ENCODE measurements at regions not wholly inside any gene's neighbourhood (a gene's known extent, or its start where the extent isn't known, plus 50 kb on each side); places are given as distances from the start of the nearest gene placed in this dataset.
"Not testable (repeated sequence)": the region's sequence is repeated elsewhere in the genome, so short reads cannot be mapped to it uniquely, and the experiment has no call there.

GRCh38 chr17:21814272-21814671, 121.9 kb downstream of the KCNJ18 start:
- H3K27me3 Mint-ChIP-seq; H3K36me3 Mint-ChIP-seq; H3K36me3 ChIP-seq (ENCODE audit: insufficient read depth, low read length); H3K4me3 Mint-ChIP-seq; H3K9me3 ChIP-seq (ENCODE audit: control insufficient read depth in 1 of 2, low read length in 2 of 2); intact Hi-C loops (cut with micrococcal nuclease); H3K4me1 ChIP-seq (ENCODE audit: insufficient read depth, low read length); H3K4me1 Mint-ChIP-seq; H3K27me3 ChIP-seq (ENCODE audit: insufficient read depth, low read length); H3K27ac Mint-ChIP-seq; CTCF ChIA-PET (ENCODE audit: partially characterized antibody); H3K27ac ChIP-seq (ENCODE audit: low read depth, low read length); DNase-seq; H3K4me3 ChIP-seq (ENCODE audit: low read length in 2 of 2); POLR2A ChIA-PET (ENCODE audit: partially characterized antibody): not testable (repeated sequence)
- H3K9me3 Mint-ChIP-seq, result peaks cover 0 to 31% (median 10%) of the 10 kb centered on the region in 8 donors

- peaks cover 0 to 31% (median 10%) of the 10 kb centered on the region in 8 donors for H3K9me3 Mint-ChIP-seq
- Histone ChIP-seq H3K4me3 (ENCODE audit: low read length in 2 of 2) (no peak overlapping the region), H3K4me1 (ENCODE audit: insufficient read depth, low read length) (no peaks in the 10 kb centered on the region), H3K27me3 (ENCODE audit: insufficient read depth, low read length) (no peaks in the 10 kb centered on the region), H3K27ac (ENCODE audit: low read depth, low read length) (no peak overlapping the region), H3K36me3 (ENCODE audit: insufficient read depth, low read length) (no peaks in the 10 kb centered on the region), H3K9me3 (ENCODE audit: control insufficient read depth in 1 of 2, low read length in 2 of 2) (no peaks in the 10 kb centered on the region)
- no peak overlapping the region for H3K27ac Mint-ChIP-seq
- no peaks in the 10 kb centered on the region for H3K27me3 Mint-ChIP-seq
- no peak overlapping the region for H3K4me3 Mint-ChIP-seq
- H3K36me3 Mint-ChIP-seq, result no peaks in the 10 kb centered on the region
- ChIA-PET POLR2A (ENCODE audit: partially characterized antibody) (no interaction called here), CTCF (ENCODE audit: partially characterized antibody) (no interaction called here)
- intact Hi-C loops (cut with micrococcal nuclease), result no loop called here
- DNase-seq, result no peak
- no peaks in the 10 kb centered on the region for H3K4me1 Mint-ChIP-seq
Observed at GRCh38 chr17:21814776-21815175, 122.5 kb downstream of the KCNJ18 start.

DNA sequence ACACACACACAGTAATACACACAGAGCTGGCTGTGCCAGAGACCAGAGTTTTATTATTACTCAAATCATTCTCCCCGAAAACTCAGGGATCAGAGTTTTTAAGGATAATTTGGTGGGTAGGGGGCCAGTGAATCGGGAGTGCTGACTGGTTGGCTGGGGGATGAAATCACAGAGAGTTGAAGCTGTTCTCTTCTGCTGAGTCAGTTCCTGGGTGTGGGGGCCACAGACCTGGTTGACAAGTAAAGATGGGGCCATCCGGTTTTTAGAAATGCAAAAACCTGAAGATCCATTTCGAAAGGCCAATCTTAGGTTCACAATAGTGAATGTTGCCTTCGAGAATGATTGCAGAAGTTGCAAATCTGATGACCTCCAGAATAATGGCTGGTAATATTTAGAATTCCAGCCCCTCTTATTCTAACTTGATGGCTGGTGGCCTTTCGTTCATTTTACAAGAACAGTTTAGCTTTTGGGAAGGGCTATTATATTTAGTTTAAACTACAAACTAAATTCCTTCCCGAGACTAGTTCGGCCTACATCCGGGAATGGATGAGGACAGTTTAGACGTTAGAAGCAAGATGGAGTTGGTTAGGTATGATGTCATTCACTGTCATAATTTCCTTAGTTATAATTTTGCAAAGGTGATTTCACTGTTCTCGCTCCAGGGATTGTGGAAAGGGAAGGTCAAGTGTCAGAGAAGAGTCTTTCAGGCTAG, 123.2 kb downstream of the KCNJ18 start:
- H3K36me3 Mint-ChIP-seq, result no peaks in the 10 kb centered on the region
- H3K27ac ChIP-seq (ENCODE audit: low read depth, low read length), result no peak overlapping the region
- H3K9me3 Mint-ChIP-seq, result peaks cover 0 to 31% (median 10%) of the 10 kb centered on the region in 8 donors
- CTCF ChIA-PET (ENCODE audit: partially characterized antibody), result no interaction called here
- intact Hi-C loops (cut with micrococcal nuclease), result no loop called here
- H3K27ac Mint-ChIP-seq, result no peak overlapping the region
- no peak overlapping the region for H3K4me3 ChIP-seq (ENCODE audit: low read length in 2 of 2)
- no peaks in the 10 kb centered on the region for H3K4me1 ChIP-seq (ENCODE audit: insufficient read depth, low read length)
- H3K9me3 ChIP-seq (ENCODE audit: control insufficient read depth in 1 of 2, low read length in 2 of 2), result no peaks in the 10 kb centered on the region
- H3K4me1 Mint-ChIP-seq, result no peaks in the 10 kb centered on the region
- no peaks in the 10 kb centered on the region for H3K27me3 ChIP-seq (ENCODE audit: insufficient read depth, low read length)
- no peaks in the 10 kb centered on the region for H3K27me3 Mint-ChIP-seq
- POLR2A ChIA-PET (ENCODE audit: partially characterized antibody), result no interaction called here
- H3K4me3 Mint-ChIP-seq, result no peak overlapping the region
- DNase-seq, result no peak
- no peaks in the 10 kb centered on the region for H3K36me3 ChIP-seq (ENCODE audit: insufficient read depth, low read length)

DNA sequence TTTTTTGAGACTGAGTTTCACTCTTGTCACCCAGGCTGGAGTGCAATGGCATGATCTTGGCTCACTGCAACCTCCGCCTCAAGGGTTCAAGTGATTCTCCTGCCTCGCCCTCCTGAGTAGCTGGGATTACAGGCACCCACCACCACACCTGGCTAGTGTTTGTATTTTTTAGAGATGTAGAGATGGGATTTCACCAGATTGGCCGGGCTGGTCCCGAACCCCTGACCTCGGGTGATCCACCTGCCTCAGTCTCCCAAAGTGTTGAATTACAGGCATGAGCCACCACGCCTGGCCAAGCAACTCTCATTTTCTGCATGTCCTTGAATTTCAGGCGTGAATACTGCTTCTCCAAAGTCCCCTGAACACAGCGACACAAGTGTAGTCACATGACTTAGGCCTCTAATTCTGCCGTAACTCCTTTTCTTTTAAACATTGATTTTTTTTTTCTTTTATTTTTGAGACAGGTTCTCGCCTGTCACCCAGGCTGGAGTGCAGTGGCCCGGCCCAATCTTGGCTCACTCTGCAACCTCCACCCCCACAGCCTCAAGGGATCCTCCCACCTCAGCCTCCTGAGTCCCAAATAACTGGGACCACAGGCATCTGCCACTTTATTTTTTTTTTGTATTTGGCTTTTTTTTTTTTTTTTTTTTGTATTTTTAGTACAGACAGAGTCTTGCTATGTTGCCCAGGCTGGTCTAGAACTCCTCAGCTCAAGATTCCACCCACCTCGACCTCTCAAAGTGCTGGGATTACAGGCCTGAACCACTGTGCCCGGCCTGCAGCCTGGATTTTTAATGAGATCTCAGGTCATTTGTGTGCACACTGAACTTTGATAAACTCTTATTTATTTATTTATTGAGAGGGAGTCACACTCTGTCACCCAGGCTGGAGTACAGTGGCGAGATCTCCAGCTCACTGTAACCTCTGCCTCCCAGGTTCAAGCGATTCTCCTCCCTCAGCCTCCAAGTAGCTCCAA, 124.6 kb downstream of the KCNJ18 start:
- no peaks in the 10 kb centered on the region for H3K4me1 ChIP-seq (ENCODE audit: insufficient read depth, low read length)
- ChIA-PET CTCF (ENCODE audit: partially characterized antibody) (no interaction called here), POLR2A (ENCODE audit: partially characterized antibody) (no interaction called here)
- H3K27ac Mint-ChIP-seq, result no peak overlapping the region
- H3K27me3 Mint-ChIP-seq, result no peaks in the 10 kb centered on the region
- H3K27ac ChIP-seq (ENCODE audit: low read depth, low read length), result no peak overlapping the region
- H3K9me3 Mint-ChIP-seq, result peaks cover 0 to 31% (median 10%) of the 10 kb centered on the region in 8 donors
- H3K36me3 ChIP-seq (ENCODE audit: insufficient read depth, low read length), result no peaks in the 10 kb centered on the region
- H3K9me3 ChIP-seq (ENCODE audit: control insufficient read depth in 1 of 2, low read length in 2 of 2), result no peaks in the 10 kb centered on the region
- H3K4me3 ChIP-seq (ENCODE audit: low read length in 2 of 2), result no peak overlapping the region
- no peaks in the 10 kb centered on the region for H3K4me1 Mint-ChIP-seq
- H3K36me3 Mint-ChIP-seq, result no peaks in the 10 kb centered on the region
- H3K4me3 Mint-ChIP-seq, result no peak overlapping the region
- H3K27me3 ChIP-seq (ENCODE audit: insufficient read depth, low read length), result no peaks in the 10 kb centered on the region
- DNase-seq, result no peak
- intact Hi-C loops (cut with micrococcal nuclease), result no loop called here

DNA sequence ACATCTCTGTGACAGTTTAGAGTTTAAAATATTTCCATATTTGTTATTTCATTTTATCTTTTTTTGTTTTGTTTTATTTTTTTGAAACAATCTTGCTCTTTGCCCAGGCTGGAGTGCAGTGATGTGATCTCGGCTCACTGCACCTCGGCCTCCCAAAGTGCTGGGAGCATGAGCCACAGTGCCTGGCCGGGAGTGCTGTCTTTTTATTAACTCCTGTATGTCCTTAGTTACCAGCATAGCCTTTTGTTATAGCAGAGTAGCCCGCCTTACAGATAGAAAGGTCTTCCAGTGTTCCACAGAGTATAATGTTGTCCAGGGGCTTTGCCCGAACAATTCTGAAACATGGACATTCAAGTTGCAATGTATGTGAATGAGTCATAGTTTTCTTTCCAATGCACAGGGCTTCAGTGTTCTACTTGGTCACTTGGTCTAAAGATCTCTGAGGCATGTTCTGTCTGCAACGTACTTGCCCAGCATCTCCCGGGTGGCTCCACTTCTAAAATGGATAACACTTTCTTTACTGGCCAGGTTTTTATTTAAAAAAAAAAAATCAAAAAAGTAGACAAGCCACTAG, 125.6 kb downstream of the KCNJ18 start:
- no peaks in the 10 kb centered on the region for H3K9me3 ChIP-seq (ENCODE audit: control insufficient read depth in 1 of 2, low read length in 2 of 2)
- H3K27ac ChIP-seq (ENCODE audit: low read depth, low read length), result no peak overlapping the region
- Mint-ChIP-seq H3K36me3 (no peaks in the 10 kb centered on the region), H3K27me3 (no peaks in the 10 kb centered on the region), H3K4me1 (no peaks in the 10 kb centered on the region), H3K9me3 (peaks cover 0 to 31% (median 10%) of the 10 kb centered on the region in 8 donors), H3K27ac (no peak overlapping the region), H3K4me3 (no peak overlapping the region)
- H3K27me3 ChIP-seq (ENCODE audit: insufficient read depth, low read length), result no peaks in the 10 kb centered on the region
- no peaks in the 10 kb centered on the region for H3K4me1 ChIP-seq (ENCODE audit: insufficient read depth, low read length)
- no peak overlapping the region for H3K4me3 ChIP-seq (ENCODE audit: low read length in 2 of 2)
- DNase-seq, result no peak
- POLR2A ChIA-PET (ENCODE audit: partially characterized antibody), result no interaction called here
- H3K36me3 ChIP-seq (ENCODE audit: insufficient read depth, low read length), result no peaks in the 10 kb centered on the region
- CTCF ChIA-PET (ENCODE audit: partially characterized antibody), result no interaction called here
- intact Hi-C loops (cut with micrococcal nuclease), result no loop called here

DNA sequence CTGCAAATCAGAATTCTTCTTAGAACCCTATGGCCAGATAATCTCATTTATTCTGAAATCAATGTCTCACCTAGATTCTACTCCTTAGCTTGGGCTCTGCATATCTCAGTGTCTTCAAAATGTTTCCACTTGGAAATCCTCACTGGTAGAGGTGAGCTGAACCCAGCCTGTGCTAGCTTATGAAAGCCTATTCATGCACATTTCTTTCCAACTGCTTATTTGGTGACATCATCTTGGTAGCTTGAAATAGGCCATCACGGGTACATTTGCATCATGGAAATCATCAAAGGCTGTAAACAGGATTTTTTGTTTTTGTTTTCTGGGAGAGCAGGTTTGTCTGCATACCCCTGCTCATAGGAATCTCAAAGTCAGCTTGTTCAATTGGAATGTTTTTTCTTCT, 130.8 kb downstream of the KCNJ18 start:
- Mint-ChIP-seq H3K4me1 (no peaks in the 10 kb centered on the region), H3K36me3 (no peaks in the 10 kb centered on the region), H3K9me3 (peaks cover 0 to 3% (median 0%) of the 10 kb centered on the region in 8 donors), H3K27ac (no peak overlapping the region), H3K27me3 (no peaks in the 10 kb centered on the region), H3K4me3 (no peak overlapping the region)
- H3K4me3 ChIP-seq (ENCODE audit: low read length in 2 of 2), result no peak overlapping the region
- CTCF ChIA-PET (ENCODE audit: partially characterized antibody), result no interaction called here
- no peaks in the 10 kb centered on the region for H3K4me1 ChIP-seq (ENCODE audit: insufficient read depth, low read length)
- no peak for DNase-seq
- H3K27ac ChIP-seq (ENCODE audit: low read depth, low read length), result no peak overlapping the region
- no peaks in the 10 kb centered on the region for H3K27me3 ChIP-seq (ENCODE audit: insufficient read depth, low read length)
- no peaks in the 10 kb centered on the region for H3K9me3 ChIP-seq (ENCODE audit: control insufficient read depth in 1 of 2, low read length in 2 of 2)
- intact Hi-C loops (cut with micrococcal nuclease), result no loop called here
- POLR2A ChIA-PET (ENCODE audit: partially characterized antibody), result no interaction called here
- no peaks in the 10 kb centered on the region for H3K36me3 ChIP-seq (ENCODE audit: insufficient read depth, low read length)

GRCh38 chr17:21823643-21824042, 131.3 kb downstream of the KCNJ18 start:
- H3K36me3 ChIP-seq (ENCODE audit: insufficient read depth, low read length), result no peaks in the 10 kb centered on the region
- no peaks in the 10 kb centered on the region for H3K27me3 Mint-ChIP-seq
- no peak for DNase-seq
- H3K4me3 Mint-ChIP-seq, result no peak overlapping the region
- intact Hi-C loops (cut with micrococcal nuclease), result no loop called here
- H3K9me3 Mint-ChIP-seq, result peaks cover 0 to 2% (median 0%) of the 10 kb centered on the region in 8 donors
- H3K27ac Mint-ChIP-seq, result no peak overlapping the region
- ChIA-PET CTCF (ENCODE audit: partially characterized antibody) (no interaction called here), POLR2A (ENCODE audit: partially characterized antibody) (no interaction called here)
- H3K36me3 Mint-ChIP-seq, result no peaks in the 10 kb centered on the region
- no peaks in the 10 kb centered on the region for H3K9me3 ChIP-seq (ENCODE audit: control insufficient read depth in 1 of 2, low read length in 2 of 2)
- H3K4me1 Mint-ChIP-seq, result no peaks in the 10 kb centered on the region
- no peak overlapping the region for H3K4me3 ChIP-seq (ENCODE audit: low read length in 2 of 2)
- H3K4me1 ChIP-seq (ENCODE audit: insufficient read depth, low read length), result no peaks in the 10 kb centered on the region
- H3K27me3 ChIP-seq (ENCODE audit: insufficient read depth, low read length), result no peaks in the 10 kb centered on the region
- H3K27ac ChIP-seq (ENCODE audit: low read depth, low read length), result no peak overlapping the region
